ENCODE measurements at regions not wholly inside any gene's neighbourhood (a gene's known extent, or its start where the extent isn't known, plus 50 kb on each side); places are given as distances from the start of the nearest gene placed in this dataset.

DNA sequence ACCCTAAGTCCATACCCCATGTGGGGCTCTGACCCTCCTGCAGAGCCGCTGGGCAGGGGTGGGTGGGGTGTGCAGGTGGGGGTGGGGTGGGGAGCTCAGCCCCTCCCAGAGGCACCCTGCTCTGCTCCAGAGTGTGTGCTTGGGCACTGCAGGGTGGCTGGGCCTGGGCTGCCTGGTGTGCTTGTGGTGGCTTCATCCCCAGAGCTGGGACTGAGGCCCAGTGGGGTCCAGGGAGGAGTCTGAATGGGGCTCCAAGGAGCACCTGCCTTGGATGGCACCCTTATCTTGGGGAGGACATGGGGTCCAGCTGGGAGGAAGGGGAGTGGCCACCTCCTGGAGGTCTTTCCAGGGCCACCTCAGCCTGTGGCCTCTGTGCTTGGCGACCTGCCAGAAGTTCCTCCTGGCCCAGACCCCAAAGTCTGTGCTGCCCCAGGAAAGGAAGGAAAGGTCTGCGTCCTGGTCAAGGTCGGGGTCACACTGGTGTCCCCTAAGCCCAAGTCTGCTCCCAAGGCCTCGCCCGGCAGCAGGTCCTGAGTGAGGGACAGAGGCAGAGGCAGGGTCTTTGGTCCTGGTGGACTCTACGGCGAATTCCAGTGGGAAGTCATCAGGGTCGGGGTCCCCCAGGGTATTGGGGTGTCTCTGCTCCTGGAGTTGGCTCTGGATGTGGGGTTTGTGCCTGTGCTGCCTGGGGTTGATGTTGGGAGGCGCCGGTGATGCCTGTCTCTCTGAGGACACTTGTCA is 373.4 kb downstream of the TMEM121 start:
- no peak overlapping the region for H3K4me3 ChIP-seq (replicated peaks; ENCODE audit: insufficient read depth, low read length)
- TF ChIP-seq SPI1 (IDR thresholded peaks at IDR 0.05; ENCODE audit: borderline replicate concordance, low read depth) (no peak), POLR2AphosphoS5 (IDR thresholded peaks at IDR 0.05; ENCODE audit: low read depth) (no peak), GABPA (IDR thresholded peaks at IDR 0.05; ENCODE audit: low read depth) (no peak)
- TF ChIP-seq, protein P1, sequence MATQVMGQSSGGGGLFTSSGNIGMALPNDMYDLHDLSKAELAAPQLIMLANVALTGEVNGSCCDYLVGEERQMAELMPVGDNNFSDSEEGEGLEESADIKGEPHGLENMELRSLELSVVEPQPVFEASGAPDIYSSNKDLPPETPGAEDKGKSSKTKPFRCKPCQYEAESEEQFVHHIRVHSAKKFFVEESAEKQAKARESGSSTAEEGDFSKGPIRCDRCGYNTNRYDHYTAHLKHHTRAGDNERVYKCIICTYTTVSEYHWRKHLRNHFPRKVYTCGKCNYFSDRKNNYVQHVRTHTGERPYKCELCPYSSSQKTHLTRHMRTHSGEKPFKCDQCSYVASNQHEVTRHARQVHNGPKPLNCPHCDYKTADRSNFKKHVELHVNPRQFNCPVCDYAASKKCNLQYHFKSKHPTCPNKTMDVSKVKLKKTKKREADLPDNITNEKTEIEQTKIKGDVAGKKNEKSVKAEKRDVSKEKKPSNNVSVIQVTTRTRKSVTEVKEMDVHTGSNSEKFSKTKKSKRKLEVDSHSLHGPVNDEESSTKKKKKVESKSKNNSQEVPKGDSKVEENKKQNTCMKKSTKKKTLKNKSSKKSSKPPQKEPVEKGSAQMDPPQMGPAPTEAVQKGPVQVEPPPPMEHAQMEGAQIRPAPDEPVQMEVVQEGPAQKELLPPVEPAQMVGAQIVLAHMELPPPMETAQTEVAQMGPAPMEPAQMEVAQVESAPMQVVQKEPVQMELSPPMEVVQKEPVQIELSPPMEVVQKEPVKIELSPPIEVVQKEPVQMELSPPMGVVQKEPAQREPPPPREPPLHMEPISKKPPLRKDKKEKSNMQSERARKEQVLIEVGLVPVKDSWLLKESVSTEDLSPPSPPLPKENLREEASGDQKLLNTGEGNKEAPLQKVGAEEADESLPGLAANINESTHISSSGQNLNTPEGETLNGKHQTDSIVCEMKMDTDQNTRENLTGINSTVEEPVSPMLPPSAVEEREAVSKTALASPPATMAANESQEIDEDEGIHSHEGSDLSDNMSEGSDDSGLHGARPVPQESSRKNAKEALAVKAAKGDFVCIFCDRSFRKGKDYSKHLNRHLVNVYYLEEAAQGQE (IDR thresholded peaks at IDR 0.05; ENCODE audit: insufficient replicate concordance, low read depth) = no peak
- TF ChIP-seq, protein P2, sequence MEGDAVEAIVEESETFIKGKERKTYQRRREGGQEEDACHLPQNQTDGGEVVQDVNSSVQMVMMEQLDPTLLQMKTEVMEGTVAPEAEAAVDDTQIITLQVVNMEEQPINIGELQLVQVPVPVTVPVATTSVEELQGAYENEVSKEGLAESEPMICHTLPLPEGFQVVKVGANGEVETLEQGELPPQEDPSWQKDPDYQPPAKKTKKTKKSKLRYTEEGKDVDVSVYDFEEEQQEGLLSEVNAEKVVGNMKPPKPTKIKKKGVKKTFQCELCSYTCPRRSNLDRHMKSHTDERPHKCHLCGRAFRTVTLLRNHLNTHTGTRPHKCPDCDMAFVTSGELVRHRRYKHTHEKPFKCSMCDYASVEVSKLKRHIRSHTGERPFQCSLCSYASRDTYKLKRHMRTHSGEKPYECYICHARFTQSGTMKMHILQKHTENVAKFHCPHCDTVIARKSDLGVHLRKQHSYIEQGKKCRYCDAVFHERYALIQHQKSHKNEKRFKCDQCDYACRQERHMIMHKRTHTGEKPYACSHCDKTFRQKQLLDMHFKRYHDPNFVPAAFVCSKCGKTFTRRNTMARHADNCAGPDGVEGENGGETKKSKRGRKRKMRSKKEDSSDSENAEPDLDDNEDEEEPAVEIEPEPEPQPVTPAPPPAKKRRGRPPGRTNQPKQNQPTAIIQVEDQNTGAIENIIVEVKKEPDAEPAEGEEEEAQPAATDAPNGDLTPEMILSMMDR (IDR thresholded peaks at IDR 0.05; ENCODE audit: insufficient read depth, low read length) = no peak
- no peaks in the 10 kb centered on the region for H3K27me3 ChIP-seq (ENCODE audit: insufficient read depth, poor library complexity, severe bottlenecking)
- no peak overlapping the region for H3K27ac ChIP-seq (replicated peaks)
- DNase-seq (ENCODE audit: low read depth in 1 of 2, low spot score in 1 of 2) = no peak

DNA sequence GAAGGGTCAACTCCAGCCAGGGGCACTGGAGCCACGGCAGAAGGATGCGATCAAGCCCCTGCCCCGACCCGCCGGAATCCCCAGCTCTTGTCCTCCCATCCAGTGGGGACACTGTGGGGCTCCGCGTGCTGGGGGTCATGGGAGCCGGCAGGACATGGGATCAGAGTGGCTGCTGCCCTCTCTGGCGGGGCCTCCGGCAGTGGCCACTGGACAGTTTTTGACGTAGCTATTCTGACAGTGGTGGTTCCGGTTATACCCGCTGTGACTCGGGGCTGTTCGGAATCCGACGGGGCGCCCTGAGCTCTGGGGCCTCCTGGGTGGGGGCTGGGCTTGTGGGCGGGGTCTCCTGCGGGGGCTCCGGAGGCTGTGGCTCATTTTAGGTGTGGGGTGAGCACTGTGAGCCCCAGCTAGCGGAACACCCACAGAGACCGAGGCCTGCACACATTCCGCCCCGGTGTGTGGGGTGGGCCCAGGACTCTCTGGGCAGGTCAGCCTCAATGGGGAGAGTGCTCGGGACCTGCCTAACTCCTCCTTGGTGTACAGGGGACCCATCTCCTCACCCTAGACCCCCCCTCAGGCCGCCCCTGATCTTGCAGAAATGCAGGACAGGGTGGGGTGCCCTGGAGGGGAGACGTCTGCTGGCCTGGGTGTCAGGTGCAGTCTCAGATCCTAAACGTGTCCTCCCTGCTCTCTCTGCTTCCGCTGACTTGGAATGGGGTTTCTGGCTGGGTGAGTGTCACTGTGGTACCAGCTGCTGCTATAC is 374.2 kb downstream of the TMEM121 start:
- DNase-seq (ENCODE audit: low read depth in 1 of 2, low spot score in 1 of 2) = no peak
- no peaks in the 10 kb centered on the region for H3K27me3 ChIP-seq (ENCODE audit: insufficient read depth, poor library complexity, severe bottlenecking)
- TF ChIP-seq, protein P2 (IDR thresholded peaks at IDR 0.05; ENCODE audit: insufficient read depth, low read length) = no peak
- TF ChIP-seq GABPA (IDR thresholded peaks at IDR 0.05; ENCODE audit: low read depth) = no peak
- no peak overlapping the region for H3K27ac ChIP-seq (replicated peaks)
- no peak overlapping the region for H3K4me3 ChIP-seq (replicated peaks; ENCODE audit: insufficient read depth, low read length)

GRCh38 chr14:105901226-105901625 is 374.8 kb downstream of the TMEM121 start:
- no peak overlapping the region for H3K27ac ChIP-seq (replicated peaks)
- H3K4me3 ChIP-seq (replicated peaks; ENCODE audit: insufficient read depth, low read length) = no peak overlapping the region
- DNase-seq (ENCODE audit: low read depth in 1 of 2, low spot score in 1 of 2) = no peak
- no peak for TF ChIP-seq SPI1 (IDR thresholded peaks at IDR 0.05; ENCODE audit: borderline replicate concordance, low read depth)
- no peak for TF ChIP-seq POLR2AphosphoS5 (IDR thresholded peaks at IDR 0.05; ENCODE audit: low read depth)
- TF ChIP-seq, protein P1 (IDR thresholded peaks at IDR 0.05; ENCODE audit: insufficient replicate concordance, low read depth) = no peak
- no peak for TF ChIP-seq GABPA (IDR thresholded peaks at IDR 0.05; ENCODE audit: low read depth)
- TF ChIP-seq, protein P2 (IDR thresholded peaks at IDR 0.05; ENCODE audit: insufficient read depth, low read length) = no peak
- H3K27me3 ChIP-seq (ENCODE audit: insufficient read depth, poor library complexity, severe bottlenecking) = no peaks in the 10 kb centered on the region
